VCaP (cell line): ENCODE measurements at regions not wholly inside any gene's neighbourhood (a gene's known extent, or its start where the extent isn't known, plus 50 kb on each side); places are given as distances from the start of the nearest gene placed in this dataset.

Experiments
- H3K27ac ChIP-seq: fragments of 450-650 bp; 2 replicates; pipeline ENCODE4 v1.5.1; 2017
- TF ChIP-seq, protein P1 (sequence below): fragments of 450-650 bp; conservative IDR thresholded peaks from 2 replicates; pipeline ENCODE4 v1.5.1; 2017; ENCODE audit warnings: mild to moderate bottlenecking, moderate library complexity

DNA sequence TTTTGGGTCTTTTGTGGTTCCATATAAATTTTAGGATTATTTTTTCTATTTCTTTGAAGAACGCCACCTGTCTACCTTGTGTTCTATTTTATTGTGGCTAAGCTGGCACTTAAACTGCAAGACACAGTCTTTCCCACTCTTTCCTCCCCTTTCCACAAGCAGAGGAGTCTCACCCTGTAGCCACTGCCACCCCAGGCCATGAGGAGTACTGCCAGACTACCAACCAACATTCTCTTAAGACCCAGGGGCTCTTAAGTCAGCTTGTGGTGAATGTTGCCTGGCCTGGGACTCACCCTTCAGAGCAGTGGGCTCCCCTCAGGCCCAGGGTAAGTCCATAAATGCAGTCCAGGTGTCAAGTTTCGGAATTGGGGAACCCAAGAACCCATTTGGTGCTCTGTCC is 58.0 kb upstream of the FMR1 start:
- H3K27ac ChIP-seq, result no peak overlapping the region
- TF ChIP-seq, protein P1, sequence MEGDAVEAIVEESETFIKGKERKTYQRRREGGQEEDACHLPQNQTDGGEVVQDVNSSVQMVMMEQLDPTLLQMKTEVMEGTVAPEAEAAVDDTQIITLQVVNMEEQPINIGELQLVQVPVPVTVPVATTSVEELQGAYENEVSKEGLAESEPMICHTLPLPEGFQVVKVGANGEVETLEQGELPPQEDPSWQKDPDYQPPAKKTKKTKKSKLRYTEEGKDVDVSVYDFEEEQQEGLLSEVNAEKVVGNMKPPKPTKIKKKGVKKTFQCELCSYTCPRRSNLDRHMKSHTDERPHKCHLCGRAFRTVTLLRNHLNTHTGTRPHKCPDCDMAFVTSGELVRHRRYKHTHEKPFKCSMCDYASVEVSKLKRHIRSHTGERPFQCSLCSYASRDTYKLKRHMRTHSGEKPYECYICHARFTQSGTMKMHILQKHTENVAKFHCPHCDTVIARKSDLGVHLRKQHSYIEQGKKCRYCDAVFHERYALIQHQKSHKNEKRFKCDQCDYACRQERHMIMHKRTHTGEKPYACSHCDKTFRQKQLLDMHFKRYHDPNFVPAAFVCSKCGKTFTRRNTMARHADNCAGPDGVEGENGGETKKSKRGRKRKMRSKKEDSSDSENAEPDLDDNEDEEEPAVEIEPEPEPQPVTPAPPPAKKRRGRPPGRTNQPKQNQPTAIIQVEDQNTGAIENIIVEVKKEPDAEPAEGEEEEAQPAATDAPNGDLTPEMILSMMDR, result no peak

DNA sequence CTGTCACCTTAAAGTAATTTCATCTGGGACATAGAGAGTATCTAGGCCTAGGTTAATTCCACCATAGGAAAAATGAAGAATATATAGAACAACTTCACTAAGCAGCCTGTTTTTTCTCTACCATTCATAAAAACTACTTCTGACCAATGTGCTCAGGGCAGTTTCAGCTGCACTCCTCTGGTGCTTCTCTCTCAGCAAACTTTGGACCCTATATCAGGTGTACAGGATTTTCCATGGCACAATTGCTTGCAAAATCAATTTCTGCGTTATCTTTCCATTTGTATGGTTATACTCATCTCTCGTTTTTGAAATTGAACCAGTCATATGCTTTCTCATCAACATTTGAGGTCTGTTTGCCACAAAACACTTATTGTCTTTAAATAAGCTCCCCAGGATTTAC is 52.1 kb upstream of the FMR1 start:
- TF ChIP-seq, protein P1, result no peak
- no peak overlapping the region for H3K27ac ChIP-seq
